K562 (cell line): ENCODE measurements at regions not wholly inside any gene's neighbourhood (a gene's known extent, or its start where the extent isn't known, plus 50 kb on each side); places are given as distances from the start of the nearest gene placed in this dataset.

Experiments used
- ATAC-seq: fragments of 200-7000 bp; cut with Tn5 transposase; 3 replicates; pipeline ENCODE4 v1.9.1; 2020; ENCODE audit warnings: moderate library complexity
- BruUV-seq: library from RNA; stranded (reverse); fragments of 400-500 nt; replicated peaks from 2 replicates; lab custom pipeline; 2021; lab: Mats Ljungman, UMichigan
- CTCF ChIA-PET: fragments of 300-600 bp; formaldehyde crosslinking; extraction: SDS; loops from one replicate; lab custom pipeline; 2021; ENCODE audit warnings: low intra/inter-chr PET ratio; lab: Yijun Ruan, JAX
- POLR2A ChIA-PET: fragments of 300-600, 350-650 bp; sonication (Branson Sonifier 250); formaldehyde crosslinking; extraction: SDS; loops from one replicate; lab custom pipeline; 2021; ENCODE audit warnings: antibody characterized with exemption, inconsistent platforms; lab: Yijun Ruan, JAX
- DNase-seq, 4 experiments: peaks; one replicate each; pipeline versions ENCODE4 v3.0.0 to v3.0.0-alpha.2; 2011 to 2018; ENCODE audit warnings: low spot score in 3 of 4, mixed read lengths in 3 of 4; ENCODE audit errors: extremely low read depth in 1 of 4
- FAIRE-seq: peaks from 2 replicates; lab custom pipeline; 2011; peaks lifted over from hg19 to GRCh38; lab: Jason Lieb, UNC
- H2AFZ ChIP-seq: 2 replicates; pipeline ENCODE4 v1.6.0; 2011; ENCODE audit warnings: low read depth, low read length, control low read depth, inconsistent platforms
- H3K27ac ChIP-seq: fragments of 200-600 bp; 3 replicates; pipeline ENCODE4 v1.8.0; 2011; ENCODE audit warnings: low read depth, mild to moderate bottlenecking, control low read depth, inconsistent platforms, low read length, moderate library complexity, mixed read lengths; ENCODE audit errors: extremely low read depth
- H3K27me3 ChIP-seq, 2 experiments: fragments of 300-600 bp in 1 of 2; 2 replicates in 1 of 2; 3 replicates in 1 of 2; pipeline versions ENCODE4 v1.6.0 to v1.8.0; 2011; ENCODE audit warnings: inconsistent platforms in 2 of 2, low read length in 2 of 2, mild to moderate bottlenecking in 1 of 2, mixed read lengths in 1 of 2, moderate library complexity in 1 of 2; ENCODE audit not compliant: control insufficient read depth in 2 of 2, insufficient read depth in 2 of 2
- H3K36me3 ChIP-seq: fragments of 300-600 bp; 3 replicates; pipeline ENCODE4 v1.8.0; 2011; ENCODE audit warnings: mild to moderate bottlenecking, low read length, inconsistent platforms; ENCODE audit not compliant: control insufficient read depth, insufficient read depth
- H3K4me1 ChIP-seq, 2 experiments: fragments of 200-600 bp in 1 of 2; replicated peaks in 1 of 2; 2 replicates in 1 of 2; 3 replicates in 1 of 2; pipeline versions ENCODE4 v1.5.1 to v1.8.0; 2011; ENCODE audit warnings: inconsistent platforms in 2 of 2, low read length in 2 of 2, mild to moderate bottlenecking in 1 of 2, mixed read lengths in 1 of 2, moderate library complexity in 1 of 2; ENCODE audit not compliant: control insufficient read depth in 2 of 2, insufficient read depth in 2 of 2
- H3K4me2 ChIP-seq: 2 replicates; pipeline ENCODE4 v1.6.1; 2011; ENCODE audit warnings: low read length, control low read depth, inconsistent platforms, mixed read lengths; ENCODE audit not compliant: insufficient read depth
- H3K4me3 ChIP-seq: fragments of 200-600 bp; sonication (generic), shearing (Covaris generic); 2 replicates; pipeline ENCODE4 v1.5.1; 2016; ENCODE audit warnings: control low read depth, inconsistent platforms
- H3K79me2 ChIP-seq: fragments of 200-600 bp; 3 replicates; pipeline ENCODE4 v1.8.0; 2011; ENCODE audit warnings: low read length, inconsistent platforms; ENCODE audit not compliant: control insufficient read depth, insufficient read depth
- H3K9ac ChIP-seq, 2 experiments: 2 replicates each; pipeline versions ENCODE4 v1.6.0 to v1.6.1; 2011; ENCODE audit warnings: low read depth in 2 of 2, low read length in 2 of 2, control low read depth in 1 of 2, inconsistent platforms in 1 of 2, mild to moderate bottlenecking in 1 of 2, mixed read lengths in 1 of 2; ENCODE audit not compliant: insufficient read depth in 1 of 2
- H3K9me1 ChIP-seq: one replicate; pipeline ENCODE4 v1.6.0; 2011; ENCODE audit warnings: inconsistent platforms, mild to moderate bottlenecking, low read length, moderate library complexity; ENCODE audit not compliant: control insufficient read depth, insufficient read depth
- H3K9me3 ChIP-seq: replicated peaks from 2 replicates; pipeline ENCODE4 v1.5.1; 2011; ENCODE audit warnings: low read depth, low read length, inconsistent platforms; ENCODE audit not compliant: control insufficient read depth, insufficient read depth
- H4K20me1 ChIP-seq: replicated peaks from 2 replicates; pipeline ENCODE4 v1.6.1; 2011; ENCODE audit warnings: low read length, inconsistent platforms, mixed read lengths; ENCODE audit not compliant: control insufficient read depth, insufficient read depth
- CREBBP ChIP-seq: IDR thresholded peaks from one replicate; pipeline ENCODE4 v1.6.1; 2012; ENCODE audit warnings: low read depth, mild to moderate bottlenecking, control low read depth, inconsistent platforms, low read length
- GATAD2A ChIP-seq: fragments of 450-650 bp; IDR thresholded peaks from 2 replicates; pipeline ENCODE4 v1.6.1; 2017
- HDAC3 ChIP-seq: fragments of 450-650 bp; IDR thresholded peaks from 2 replicates; pipeline ENCODE4 v1.6.1; 2018; ENCODE audit warnings: borderline replicate concordance, mild to moderate bottlenecking, moderate library complexity; ENCODE audit not compliant: partially characterized antibody
- HIVEP1 ChIP-seq: fragments of 250-450 bp; sonication (Bioruptor Pico); IDR thresholded peaks from 2 replicates; pipeline ENCODE4 v1.4.0; 2020; ENCODE audit warnings: mild to moderate bottlenecking
- HMGN3 ChIP-seq: IDR thresholded peaks from 2 replicates; pipeline ENCODE4 v1.6.1; 2011; ENCODE audit warnings: borderline replicate concordance, low read depth, mild to moderate bottlenecking, mixed read lengths, low read length; ENCODE audit not compliant: insufficient read length; ENCODE audit errors: extremely low read depth
- POLR2AphosphoS2 ChIP-seq: IDR thresholded peaks from 2 replicates; pipeline ENCODE4 v1.6.1; 2012; ENCODE audit warnings: low read length, improper control_type of control experiment
- RHOXF2B ChIP-seq: fragments of 250-450 bp; sonication (Bioruptor Pico); conservative IDR thresholded peaks from 2 replicates; pipeline ENCODE4 v1.5.1; 2021
- ZNF140 ChIP-seq: fragments of 250-450 bp; sonication (Bioruptor Pico); IDR thresholded peaks from 2 replicates; pipeline ENCODE4 v1.8.0; 2021; ENCODE audit warnings: moderate library complexity, mild to moderate bottlenecking, inconsistent platforms
- ZNF143 ChIP-seq: sonication (generic); formaldehyde crosslinking; IDR thresholded peaks from 2 replicates; pipeline ENCODE4 v1.9.0; 2022; ENCODE audit warnings: mild to moderate bottlenecking, missing genetic modification reagents
- WGBS: fragments of 100-300 bp; shearing (Covaris generic); methylation state at CpG from one replicate; pipeline ENCODE4 v1.1.6; 2016; ENCODE audit warnings: low coverage, mixed read lengths; ENCODE audit not compliant: insufficient coverage; ENCODE audit errors: missing lambda C conversion rate; 5-methylcytosine and 5-hydroxymethylcytosine counted together
- in situ Hi-C: fragments of 300-500 bp; cut with MboI; formaldehyde crosslinking; loops from 4 replicates; pipeline ENCODE4 v1.15.0; 2018; ENCODE audit warnings: inconsistent platforms, mixed read lengths
- intact Hi-C: fragments of 100-400 bp; cut with micrococcal nuclease; formaldehyde crosslinking; loops from 2 replicates; pipeline ENCODE4 v1.14.2; 2022
- TF ChIP-seq, protein P1 (sequence below), 2 experiments: fragments of 450-650 bp in 1 of 2; sonication (generic) in 1 of 2; formaldehyde crosslinking; conservative IDR thresholded peaks; 2 replicates each; pipeline versions ENCODE4 v1.4.0 to v1.8.1; 2020 to 2022; ENCODE audit warnings: mild to moderate bottlenecking in 1 of 2, missing genetic modification reagents in 1 of 2
- TF ChIP-seq, protein P2 (sequence below), 2 experiments: fragments of 450-650 bp; IDR thresholded peaks; 2 replicates each; pipeline ENCODE4 v1.6.1; 2018; ENCODE audit warnings: mild to moderate bottlenecking in 2 of 2, low read depth in 1 of 2; ENCODE audit not compliant: partially characterized antibody in 2 of 2
- TF ChIP-seq, protein P3 (sequence below): fragments of 450-650 bp; formaldehyde crosslinking; IDR thresholded peaks from 2 replicates; pipeline ENCODE4 v1.4.0; 2022; ENCODE audit warnings: missing genetic modification characterization

DNA sequence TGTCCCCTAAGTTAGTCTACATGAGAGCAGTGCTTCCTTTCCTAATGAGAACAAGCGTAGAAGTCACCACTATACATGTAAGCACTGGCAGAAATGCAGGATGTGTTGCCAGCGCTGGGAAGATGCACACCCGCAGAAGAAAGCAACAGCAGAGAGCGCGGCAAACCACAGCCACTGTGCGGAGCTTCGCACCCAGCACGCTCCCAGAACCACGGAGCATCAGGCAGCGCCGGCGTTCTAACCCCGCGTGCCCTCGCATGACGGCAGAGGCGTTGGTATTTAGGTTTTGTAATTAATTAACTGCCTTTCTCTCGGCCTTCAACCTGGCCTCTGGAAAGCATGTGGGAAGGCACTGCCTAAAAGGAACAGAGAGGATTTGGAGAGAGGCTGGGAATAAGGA is 69.1 kb downstream of the OLIG1 start (continued):
- TF ChIP-seq, protein P1, sequence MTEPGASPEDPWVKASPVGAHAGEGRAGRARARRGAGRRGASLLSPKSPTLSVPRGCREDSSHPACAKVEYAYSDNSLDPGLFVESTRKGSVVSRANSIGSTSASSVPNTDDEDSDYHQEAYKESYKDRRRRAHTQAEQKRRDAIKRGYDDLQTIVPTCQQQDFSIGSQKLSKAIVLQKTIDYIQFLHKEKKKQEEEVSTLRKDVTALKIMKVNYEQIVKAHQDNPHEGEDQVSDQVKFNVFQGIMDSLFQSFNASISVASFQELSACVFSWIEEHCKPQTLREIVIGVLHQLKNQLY (CRISPR knock-in tag; conservative IDR thresholded peaks at IDR 0.05): no peak

DNA sequence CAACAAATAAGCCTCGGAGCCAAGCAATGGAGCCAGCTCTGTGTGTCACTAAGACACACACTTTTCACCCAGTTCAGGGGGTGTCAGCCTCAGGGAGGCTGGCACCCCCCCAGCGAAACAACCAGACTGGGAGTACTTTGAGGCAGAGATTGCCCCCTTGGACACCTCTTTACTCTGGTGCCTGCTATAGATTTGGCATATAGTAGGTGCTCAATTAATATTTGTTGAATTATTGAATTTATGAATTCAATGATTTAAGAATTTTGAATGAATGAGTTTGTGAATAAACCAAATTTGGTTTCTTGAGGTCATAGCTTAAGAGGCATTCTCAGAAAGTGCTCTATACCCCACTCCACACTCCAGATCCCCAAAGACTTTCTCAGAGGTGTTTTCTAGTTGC is 70.3 kb downstream of the OLIG1 start:
- ATAC-seq (no peak), DNase-seq (no peak), FAIRE-seq (no peak)
- in situ Hi-C loops (no loop called here), intact Hi-C loops (no loop called here)
- no peak overlapping the region for H3K4me2 ChIP-seq
- BruUV-seq: no TSS peak
- CTCF ChIA-PET: no interaction called here
- no peaks in the 10 kb centered on the region for H3K36me3 ChIP-seq
- H3K9ac ChIP-seq: no peak overlapping the region
- no peaks in the 10 kb centered on the region for H3K9me1 ChIP-seq
- peaks cover 47 to 55% of the 10 kb centered on the region in 2 experiments for H3K27me3 ChIP-seq
- H3K79me2 ChIP-seq: no peaks in the 10 kb centered on the region
- H3K4me3 ChIP-seq: no peak overlapping the region
- POLR2A ChIA-PET: interaction anchor here (0.6 to 1.1 kb wide), 2 partner anchors 13 to 284 kb away, joined by 3 read pairs; no protein-coding TSS in a partner anchor
- no peaks in the 10 kb centered on the region for H4K20me1 ChIP-seq
- no peak overlapping the region for H2AFZ ChIP-seq
- TF ChIP-seq POLR2AphosphoS2 (no peak), ZNF143 (no peak), HIVEP1 (CRISPR knock-in tag) (no peak), HMGN3 (no peak), RHOXF2B (CRISPR knock-in tag) (no peak), ZNF140 (CRISPR knock-in tag) (no peak), CREBBP (no peak), HDAC3 (no peak), GATAD2A (no peak)
- TF ChIP-seq, protein P2, sequence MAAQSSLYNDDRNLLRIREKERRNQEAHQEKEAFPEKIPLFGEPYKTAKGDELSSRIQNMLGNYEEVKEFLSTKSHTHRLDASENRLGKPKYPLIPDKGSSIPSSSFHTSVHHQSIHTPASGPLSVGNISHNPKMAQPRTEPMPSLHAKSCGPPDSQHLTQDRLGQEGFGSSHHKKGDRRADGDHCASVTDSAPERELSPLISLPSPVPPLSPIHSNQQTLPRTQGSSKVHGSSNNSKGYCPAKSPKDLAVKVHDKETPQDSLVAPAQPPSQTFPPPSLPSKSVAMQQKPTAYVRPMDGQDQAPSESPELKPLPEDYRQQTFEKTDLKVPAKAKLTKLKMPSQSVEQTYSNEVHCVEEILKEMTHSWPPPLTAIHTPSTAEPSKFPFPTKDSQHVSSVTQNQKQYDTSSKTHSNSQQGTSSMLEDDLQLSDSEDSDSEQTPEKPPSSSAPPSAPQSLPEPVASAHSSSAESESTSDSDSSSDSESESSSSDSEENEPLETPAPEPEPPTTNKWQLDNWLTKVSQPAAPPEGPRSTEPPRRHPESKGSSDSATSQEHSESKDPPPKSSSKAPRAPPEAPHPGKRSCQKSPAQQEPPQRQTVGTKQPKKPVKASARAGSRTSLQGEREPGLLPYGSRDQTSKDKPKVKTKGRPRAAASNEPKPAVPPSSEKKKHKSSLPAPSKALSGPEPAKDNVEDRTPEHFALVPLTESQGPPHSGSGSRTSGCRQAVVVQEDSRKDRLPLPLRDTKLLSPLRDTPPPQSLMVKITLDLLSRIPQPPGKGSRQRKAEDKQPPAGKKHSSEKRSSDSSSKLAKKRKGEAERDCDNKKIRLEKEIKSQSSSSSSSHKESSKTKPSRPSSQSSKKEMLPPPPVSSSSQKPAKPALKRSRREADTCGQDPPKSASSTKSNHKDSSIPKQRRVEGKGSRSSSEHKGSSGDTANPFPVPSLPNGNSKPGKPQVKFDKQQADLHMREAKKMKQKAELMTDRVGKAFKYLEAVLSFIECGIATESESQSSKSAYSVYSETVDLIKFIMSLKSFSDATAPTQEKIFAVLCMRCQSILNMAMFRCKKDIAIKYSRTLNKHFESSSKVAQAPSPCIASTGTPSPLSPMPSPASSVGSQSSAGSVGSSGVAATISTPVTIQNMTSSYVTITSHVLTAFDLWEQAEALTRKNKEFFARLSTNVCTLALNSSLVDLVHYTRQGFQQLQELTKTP (IDR thresholded peaks at IDR 0.05; ENCODE audit: low read depth in 1 of 2, partially characterized antibody in 2 of 2): no peak
- TF ChIP-seq, protein P3, sequence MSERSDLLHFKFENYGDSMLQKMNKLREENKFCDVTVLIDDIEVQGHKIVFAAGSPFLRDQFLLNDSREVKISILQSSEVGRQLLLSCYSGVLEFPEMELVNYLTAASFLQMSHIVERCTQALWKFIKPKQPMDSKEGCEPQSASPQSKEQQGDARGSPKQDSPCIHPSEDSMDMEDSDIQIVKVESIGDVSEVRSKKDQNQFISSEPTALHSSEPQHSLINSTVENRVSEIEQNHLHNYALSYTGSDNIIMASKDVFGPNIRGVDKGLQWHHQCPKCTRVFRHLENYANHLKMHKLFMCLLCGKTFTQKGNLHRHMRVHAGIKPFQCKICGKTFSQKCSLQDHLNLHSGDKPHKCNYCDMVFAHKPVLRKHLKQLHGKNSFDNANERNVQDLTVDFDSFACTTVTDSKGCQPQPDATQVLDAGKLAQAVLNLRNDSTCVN: no peak
- no peak overlapping the region for H3K27ac ChIP-seq
- 0% methylated on average over 2 of the region's 2 CpGs for WGBS
- H3K4me1 ChIP-seq: 0 out of 5 replicates have a peak, but pooled peaks cover 0 to 2% of the 10 kb centered on the region in 2 experiments
- no peaks in the 10 kb centered on the region for H3K9me3 ChIP-seq
